Calu3 (cell line): ENCODE measurements at regions not wholly inside any gene's neighbourhood (a gene's known extent, or its start where the extent isn't known, plus 50 kb on each side); places are given as distances from the start of the nearest gene placed in this dataset.

Source experiments
- BruUV-seq: library from RNA; stranded (reverse); fragments of 400-500 nt; replicated peaks from 2 replicates; lab custom pipeline; 2021; lab: Mats Ljungman, UMichigan
- CTCF ChIA-PET: fragments of 300-600 bp; sonication (Branson Sonifier 250); formaldehyde crosslinking; loops from one replicate; lab custom pipeline; 2022; ENCODE audit warnings: antibody characterized with exemption; lab: Charles Lee
- DNase-seq: peaks from one replicate; pipeline ENCODE4 v3.0.0; 2022
- H3K27ac Mint-ChIP-seq: one replicate; pipeline ENCODE4 v1.8.0; 2022; ENCODE audit warnings: mixed read lengths; ENCODE audit not compliant: unreplicated experiment
- H3K27me3 Mint-ChIP-seq: one replicate; pipeline ENCODE4 v1.8.0; 2022; ENCODE audit warnings: mixed read lengths; ENCODE audit not compliant: unreplicated experiment
- H3K36me3 Mint-ChIP-seq: one replicate; pipeline ENCODE4 v1.8.0; 2022; ENCODE audit warnings: mild to moderate bottlenecking, moderate library complexity, mixed read lengths; ENCODE audit not compliant: insufficient read depth, unreplicated experiment
- H3K4me1 Mint-ChIP-seq: one replicate; pipeline ENCODE4 v1.8.0; 2022; ENCODE audit warnings: mild to moderate bottlenecking, low read depth, mixed read lengths; ENCODE audit not compliant: unreplicated experiment
- H3K4me3 Mint-ChIP-seq: one replicate; pipeline ENCODE4 v1.8.0; 2022; ENCODE audit warnings: mild to moderate bottlenecking, low read depth, moderate library complexity, mixed read lengths; ENCODE audit not compliant: unreplicated experiment
- H3K9me3 Mint-ChIP-seq: one replicate; pipeline ENCODE4 v1.8.0; 2022; ENCODE audit warnings: low read depth, mixed read lengths; ENCODE audit not compliant: unreplicated experiment
- intact Hi-C: fragments of 100-400 bp; cut with micrococcal nuclease; formaldehyde crosslinking; loops from one replicate; pipeline ENCODE4 v1.10.0; 2022; ENCODE audit not compliant: unreplicated experiment
- TF ChIP-seq, protein P1 (sequence below): fragments of 200-600 bp; IDR thresholded peaks from one replicate; pipeline ENCODE4 v1.8.0; 2022; ENCODE audit warnings: antibody characterized with exemption; ENCODE audit not compliant: unreplicated experiment

DNA sequence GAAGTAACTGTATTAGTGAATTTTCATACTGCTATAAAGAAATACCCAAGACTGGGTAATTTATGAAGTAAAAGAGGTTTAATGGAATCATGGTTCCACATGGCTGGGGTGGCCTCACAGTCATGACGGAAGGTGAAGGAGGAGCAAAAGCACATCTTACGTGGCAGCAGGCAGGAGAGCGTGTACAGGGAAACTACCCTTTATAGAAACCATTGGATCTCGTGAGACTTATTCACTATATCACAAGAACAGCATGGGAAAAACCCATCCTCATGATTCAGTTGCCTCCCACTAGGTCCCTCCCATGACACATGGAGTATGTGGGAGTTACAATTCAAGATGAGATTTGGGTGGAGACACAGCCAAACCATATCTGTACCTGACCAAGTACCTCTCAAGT lies 812.3 kb upstream of the ALCAM start:
- intact Hi-C loops, result no loop called here
- no peak overlapping the region for H3K27ac Mint-ChIP-seq
- peaks cover 2% of the 10 kb centered on the region for H3K9me3 Mint-ChIP-seq
- no TSS peak for BruUV-seq
- no peaks in the 10 kb centered on the region for H3K36me3 Mint-ChIP-seq
- H3K4me1 Mint-ChIP-seq, result no peaks in the 10 kb centered on the region
- no peak for DNase-seq
- no peak overlapping the region for H3K4me3 Mint-ChIP-seq
- TF ChIP-seq, protein P1, sequence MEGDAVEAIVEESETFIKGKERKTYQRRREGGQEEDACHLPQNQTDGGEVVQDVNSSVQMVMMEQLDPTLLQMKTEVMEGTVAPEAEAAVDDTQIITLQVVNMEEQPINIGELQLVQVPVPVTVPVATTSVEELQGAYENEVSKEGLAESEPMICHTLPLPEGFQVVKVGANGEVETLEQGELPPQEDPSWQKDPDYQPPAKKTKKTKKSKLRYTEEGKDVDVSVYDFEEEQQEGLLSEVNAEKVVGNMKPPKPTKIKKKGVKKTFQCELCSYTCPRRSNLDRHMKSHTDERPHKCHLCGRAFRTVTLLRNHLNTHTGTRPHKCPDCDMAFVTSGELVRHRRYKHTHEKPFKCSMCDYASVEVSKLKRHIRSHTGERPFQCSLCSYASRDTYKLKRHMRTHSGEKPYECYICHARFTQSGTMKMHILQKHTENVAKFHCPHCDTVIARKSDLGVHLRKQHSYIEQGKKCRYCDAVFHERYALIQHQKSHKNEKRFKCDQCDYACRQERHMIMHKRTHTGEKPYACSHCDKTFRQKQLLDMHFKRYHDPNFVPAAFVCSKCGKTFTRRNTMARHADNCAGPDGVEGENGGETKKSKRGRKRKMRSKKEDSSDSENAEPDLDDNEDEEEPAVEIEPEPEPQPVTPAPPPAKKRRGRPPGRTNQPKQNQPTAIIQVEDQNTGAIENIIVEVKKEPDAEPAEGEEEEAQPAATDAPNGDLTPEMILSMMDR, result no peak
- CTCF ChIA-PET, result no interaction called here
- H3K27me3 Mint-ChIP-seq, result no peaks in the 10 kb centered on the region

GRCh38 chr3:104555728-104556127 lies 811.0 kb upstream of the ALCAM start:
- H3K4me3 Mint-ChIP-seq, result no peak overlapping the region
- TF ChIP-seq, protein P1, result no peak
- BruUV-seq, result no TSS peak
- H3K4me1 Mint-ChIP-seq, result no peaks in the 10 kb centered on the region
- H3K9me3 Mint-ChIP-seq, result peaks cover 2% of the 10 kb centered on the region
- intact Hi-C loops, result no loop called here
- no peaks in the 10 kb centered on the region for H3K27me3 Mint-ChIP-seq
- DNase-seq, result no peak
- H3K36me3 Mint-ChIP-seq, result no peaks in the 10 kb centered on the region
- CTCF ChIA-PET, result no interaction called here
- no peak overlapping the region for H3K27ac Mint-ChIP-seq

DNA sequence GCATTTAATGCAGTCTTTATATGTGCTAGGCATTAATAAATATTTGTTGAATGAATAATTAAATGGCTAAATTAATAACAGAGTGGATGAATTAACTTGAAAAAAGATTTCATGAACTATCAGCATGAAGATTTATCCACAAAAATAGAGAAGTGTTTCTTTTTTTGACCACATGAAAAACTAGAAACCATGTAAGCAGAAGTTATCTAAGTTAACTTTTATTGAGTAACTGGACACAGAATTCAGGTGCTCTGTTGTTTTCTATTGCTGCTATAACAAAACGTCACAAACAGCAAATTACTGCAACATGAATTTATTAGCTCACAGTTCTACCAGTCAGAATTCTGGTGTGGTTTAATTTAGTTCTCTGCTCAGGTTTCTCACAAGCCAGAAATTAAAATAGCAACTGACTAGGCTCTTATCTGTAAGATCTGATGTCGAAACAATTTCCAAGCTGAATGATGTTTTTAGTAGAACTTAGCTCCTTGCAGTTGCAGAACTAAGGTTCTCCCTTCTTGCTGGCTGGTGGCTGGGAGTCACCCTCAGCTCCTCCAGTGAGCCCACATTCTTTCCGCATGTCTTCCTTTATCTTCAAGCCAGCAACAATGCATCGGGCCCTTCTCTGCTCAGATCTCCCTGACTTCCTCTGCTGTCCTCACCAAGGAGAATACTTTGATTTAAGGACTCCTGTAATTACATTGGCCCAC lies 810.2 kb upstream of the ALCAM start:
- no TSS peak for BruUV-seq
- Mint-ChIP-seq H3K4me1 (no peaks in the 10 kb centered on the region), H3K27me3 (no peaks in the 10 kb centered on the region), H3K4me3 (no peak overlapping the region), H3K9me3 (peaks cover 2% of the 10 kb centered on the region), H3K27ac (no peak overlapping the region), H3K36me3 (no peaks in the 10 kb centered on the region)
- CTCF ChIA-PET, result no interaction called here
- no peak for DNase-seq
- TF ChIP-seq, protein P1, result no peak
- intact Hi-C loops, result no loop called here

DNA sequence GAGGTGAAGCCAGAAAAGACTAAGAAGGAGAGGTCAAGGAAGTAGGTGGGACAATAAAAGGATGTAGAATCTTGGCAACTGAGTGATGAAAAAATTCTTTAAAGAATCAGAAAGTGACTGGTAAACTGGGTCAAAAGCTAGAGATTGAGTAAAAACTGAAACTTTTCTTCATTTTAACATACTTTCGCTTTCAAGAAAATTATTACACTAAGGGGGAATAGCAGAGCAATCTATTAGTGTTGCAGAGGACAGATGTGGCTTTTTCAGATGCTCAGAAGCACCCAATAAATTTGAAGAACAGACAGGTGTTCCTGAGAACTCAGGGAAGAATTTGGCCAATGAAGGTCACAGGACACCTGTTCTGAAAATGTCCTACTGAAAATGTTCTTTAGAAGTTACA lies 805.4 kb upstream of the ALCAM start:
- Mint-ChIP-seq H3K27ac (no peak overlapping the region), H3K27me3 (no peaks in the 10 kb centered on the region), H3K4me3 (no peak overlapping the region), H3K36me3 (no peaks in the 10 kb centered on the region), H3K9me3 (no peaks in the 10 kb centered on the region), H3K4me1 (no peaks in the 10 kb centered on the region)
- CTCF ChIA-PET, result no interaction called here
- BruUV-seq, result no TSS peak
- no peak for DNase-seq
- intact Hi-C loops, result no loop called here
- TF ChIP-seq, protein P1, result no peak
